HG03571 (cell line): ENCODE measurements at regions not wholly inside any gene's neighbourhood (a gene's known extent, or its start where the extent isn't known, plus 50 kb on each side); places are given as distances from the start of the nearest gene placed in this dataset.
"Not testable (repeated sequence)": the region's sequence is repeated elsewhere in the genome, so short reads cannot be mapped to it uniquely, and the experiment has no call there.

ENCODE experiments used
- ATAC-seq: cut with Tn5 transposase; IDR thresholded peaks from one replicate; pipeline ENCODE4 v1.9.1; 2021; ENCODE audit not compliant: unreplicated experiment

- no peak for ATAC-seq
Measured at GRCh38 chr6:148021699-148022098, 320.9 kb upstream of the SASH1 start.

DNA sequence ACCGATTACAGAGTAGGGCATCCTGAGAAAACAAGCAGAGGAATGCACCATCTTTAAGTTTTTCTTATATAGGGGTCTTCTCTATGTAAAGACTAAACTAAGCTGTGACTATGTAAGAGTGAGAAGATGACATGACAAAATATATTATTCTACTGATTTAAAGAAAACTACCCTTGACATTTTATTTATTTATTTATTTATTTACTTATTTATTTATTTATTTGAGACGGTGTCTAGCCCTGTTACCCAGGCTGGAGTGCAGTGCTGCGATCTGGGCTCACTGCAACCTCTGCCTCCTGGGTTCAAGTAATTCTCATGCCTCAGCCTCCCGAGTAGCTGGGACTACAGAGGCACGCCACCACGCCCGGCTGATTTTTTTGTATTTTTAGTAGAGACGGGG, 320.4 kb upstream of the SASH1 start:
- ATAC-seq, result not testable (repeated sequence)

- no peak for ATAC-seq
Measured at GRCh38 chr6:148027201-148027600, 315.4 kb upstream of the SASH1 start.

DNA sequence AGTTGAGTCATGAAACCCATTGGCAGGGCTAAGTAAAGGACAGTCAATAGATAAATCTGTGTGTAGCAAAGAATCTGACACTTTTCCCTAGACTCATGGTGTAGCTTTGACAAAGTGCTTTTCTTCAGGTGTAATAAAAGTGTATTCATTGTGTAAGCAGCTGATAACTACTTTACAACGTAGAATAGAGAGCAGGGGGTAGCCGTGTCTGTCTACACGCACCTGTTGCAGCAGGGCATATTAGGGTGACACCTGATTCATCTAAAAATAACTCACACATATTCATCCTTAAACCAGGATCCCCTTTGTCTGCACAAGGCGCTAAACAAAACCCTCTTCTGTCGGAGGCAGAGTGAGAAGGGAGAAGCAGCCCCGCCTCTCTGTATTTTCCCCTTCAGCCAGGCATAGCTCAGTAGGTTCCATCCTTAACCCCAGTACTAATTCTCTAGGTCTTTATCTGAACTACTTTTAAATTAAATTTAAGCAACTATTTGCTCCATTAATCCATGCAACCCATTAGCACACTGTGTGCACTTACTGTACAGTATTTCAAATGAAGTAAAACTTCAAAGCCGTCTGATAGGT, 306.7 kb upstream of the SASH1 start:
- ATAC-seq, result no peak

DNA sequence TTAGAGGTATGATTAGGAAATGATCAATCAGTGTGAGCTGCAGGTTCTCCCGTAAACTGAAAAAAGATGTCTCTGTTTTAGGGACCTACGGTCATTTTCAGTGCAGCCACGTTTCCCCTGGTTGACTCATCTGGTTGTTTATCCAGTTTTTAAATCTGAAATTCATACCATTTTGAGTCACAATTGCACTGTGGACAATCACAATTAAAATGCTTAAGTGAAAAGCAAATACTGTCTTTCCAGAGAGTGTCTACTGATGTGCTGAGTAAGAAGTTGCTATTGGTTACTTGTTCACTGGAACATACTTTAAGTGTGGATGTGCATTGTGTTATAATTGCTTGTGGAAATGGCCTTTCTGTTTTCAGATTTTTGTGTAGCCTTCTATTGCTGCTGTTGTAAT, 305.1 kb upstream of the SASH1 start:
- ATAC-seq, result no peak

DNA sequence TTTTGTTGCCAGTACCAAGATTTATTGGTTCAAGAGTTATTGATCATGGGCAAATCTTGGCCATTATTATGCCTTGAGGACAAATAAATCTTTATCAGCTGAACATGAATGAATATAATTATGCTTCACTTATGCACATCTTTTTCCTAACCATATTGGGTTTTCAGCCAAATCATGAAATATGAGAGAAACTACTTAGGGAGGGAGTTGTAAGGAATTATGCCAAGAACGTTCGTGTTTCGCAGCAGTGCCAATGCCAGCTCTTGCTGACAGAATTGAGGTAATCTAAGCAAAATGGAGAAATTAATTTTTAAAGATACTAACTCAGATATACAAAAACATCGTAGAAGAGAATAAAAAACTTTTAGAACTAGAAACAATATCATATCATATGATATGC, 301.1 kb upstream of the SASH1 start:
- ATAC-seq, result no peak

DNA sequence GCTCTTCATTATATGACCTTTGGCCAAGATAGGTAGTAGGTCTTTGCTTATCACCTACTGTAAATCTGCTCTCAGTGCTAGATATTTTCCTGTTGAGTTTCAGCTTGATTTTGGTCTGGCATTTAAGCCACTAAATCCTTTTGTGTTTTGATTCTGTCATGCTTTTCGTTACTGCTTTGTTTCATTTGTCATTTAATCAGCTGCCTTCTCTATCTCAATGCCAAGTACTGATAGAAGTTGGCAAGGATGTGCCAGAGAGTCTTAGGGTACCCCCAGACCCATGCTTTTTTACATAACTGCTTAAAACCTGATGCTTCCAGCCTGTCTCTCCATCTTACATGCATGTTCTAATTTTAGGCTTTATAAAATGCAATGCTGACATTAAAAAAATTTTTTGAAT, 300.1 kb upstream of the SASH1 start:
- ATAC-seq, result no peak

GRCh38 chr6:148044261-148044751, 298.3 kb upstream of the SASH1 start:
- ATAC-seq, result no peak

DNA sequence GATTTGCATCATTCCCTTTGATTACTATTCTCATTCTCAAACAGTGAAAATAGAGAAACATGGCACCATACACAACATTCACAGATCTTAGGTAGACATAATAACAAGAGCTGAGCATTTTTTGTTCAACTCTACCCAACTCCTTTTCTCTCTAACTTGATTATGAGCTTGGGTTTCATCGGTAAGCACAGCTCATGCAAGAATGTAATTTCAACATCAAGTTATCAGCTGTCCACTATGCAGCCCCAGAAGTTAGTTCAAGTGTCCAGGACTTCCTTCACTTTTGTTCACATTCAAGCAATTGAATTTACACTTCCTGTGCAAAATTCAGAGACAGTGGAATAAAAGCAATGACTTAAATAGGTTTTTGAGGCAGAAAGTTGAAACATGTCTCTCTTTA, 297.7 kb upstream of the SASH1 start:
- no peak for ATAC-seq

- ATAC-seq, result no peak
Measured at GRCh38 chr6:148053209-148053608, 289.4 kb upstream of the SASH1 start.

GRCh38 chr6:148053796-148054195, 288.8 kb upstream of the SASH1 start:
- ATAC-seq, result no peak

DNA sequence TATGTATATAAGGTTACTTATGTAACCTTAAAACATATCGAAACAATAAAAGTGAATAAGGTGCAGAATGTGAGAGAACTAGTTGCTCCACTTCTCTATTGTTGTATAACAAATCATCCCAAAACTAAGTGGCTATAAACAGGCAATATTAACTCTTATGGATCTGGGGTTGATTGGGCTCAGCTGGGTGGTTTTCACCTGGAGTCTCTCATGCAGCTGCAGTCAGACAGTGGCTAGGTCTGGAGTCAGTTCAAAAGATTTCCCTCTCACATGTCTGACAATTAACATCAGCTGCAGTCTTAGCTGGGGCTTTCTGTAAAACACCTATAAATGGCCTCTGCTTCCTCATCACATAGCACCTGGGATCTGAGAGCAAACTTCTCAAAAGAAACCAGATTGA, 288.4 kb upstream of the SASH1 start:
- ATAC-seq, result no peak

GRCh38 chr6:148055419-148055818, 287.2 kb upstream of the SASH1 start:
- no peak for ATAC-seq

DNA sequence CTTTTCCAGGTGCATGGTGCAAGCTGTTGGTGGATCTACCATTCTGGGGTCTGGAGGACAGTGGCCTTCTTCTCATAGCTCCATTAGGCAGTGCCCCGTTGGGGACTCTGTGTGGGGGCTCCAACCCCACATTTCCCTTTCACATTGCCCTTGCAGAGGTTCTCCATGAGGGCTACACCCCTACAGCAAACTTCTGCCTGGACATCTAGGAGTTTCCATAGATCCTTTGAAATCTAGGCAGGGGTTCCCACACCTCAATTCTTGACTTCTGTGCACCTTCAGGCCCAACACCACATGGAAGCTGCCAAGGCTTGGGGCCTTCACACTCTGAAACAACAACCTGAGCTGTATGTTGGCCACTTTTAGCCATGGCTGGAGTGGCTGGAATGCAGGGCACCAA, 282.8 kb upstream of the SASH1 start:
- ATAC-seq, result no peak

DNA sequence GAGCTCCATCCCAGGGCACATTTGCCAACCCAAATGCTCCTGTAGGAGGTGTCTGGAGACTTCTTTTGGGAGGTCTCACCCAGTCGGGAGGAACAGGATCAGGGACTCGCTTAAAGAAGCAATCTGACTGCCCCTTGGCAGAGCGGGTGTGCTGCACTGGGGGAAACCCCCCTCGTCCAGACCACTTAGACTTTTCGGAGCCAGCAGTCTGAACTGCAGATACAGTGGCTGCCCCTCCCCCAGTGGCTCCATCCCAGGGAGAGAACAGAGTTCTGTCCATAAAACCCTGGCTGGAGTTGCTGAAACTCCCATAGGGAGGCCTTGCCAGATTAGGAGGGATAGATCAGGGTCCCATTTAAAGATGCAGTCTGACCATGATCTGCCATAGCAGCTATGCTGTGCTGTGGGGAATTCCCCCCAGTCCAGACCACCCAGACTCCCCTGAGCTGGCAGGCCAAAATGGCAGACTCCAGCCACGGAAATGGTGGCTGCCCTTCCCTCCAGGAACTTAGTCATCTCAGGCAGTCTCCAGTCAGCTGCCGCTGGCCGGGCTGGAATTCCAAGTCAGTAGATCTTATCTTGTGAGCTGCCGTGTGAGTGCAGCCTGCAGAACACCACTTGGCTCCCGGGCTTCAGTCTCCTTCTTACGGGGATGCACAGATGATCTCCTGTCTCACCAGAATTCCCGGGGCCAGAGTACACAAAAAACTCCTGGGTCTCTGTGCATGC, 278.1 kb upstream of the SASH1 start:
- ATAC-seq, result no peak

GRCh38 chr6:148068437-148069061, 274.1 kb upstream of the SASH1 start:
- ATAC-seq, result no peak

GRCh38 chr6:148069256-148069655, 273.4 kb upstream of the SASH1 start:
- no peak for ATAC-seq

GRCh38 chr6:148074291-148074690, 268.3 kb upstream of the SASH1 start:
- no peak for ATAC-seq

GRCh38 chr6:148074738-148075137, 267.9 kb upstream of the SASH1 start:
- no peak for ATAC-seq

DNA sequence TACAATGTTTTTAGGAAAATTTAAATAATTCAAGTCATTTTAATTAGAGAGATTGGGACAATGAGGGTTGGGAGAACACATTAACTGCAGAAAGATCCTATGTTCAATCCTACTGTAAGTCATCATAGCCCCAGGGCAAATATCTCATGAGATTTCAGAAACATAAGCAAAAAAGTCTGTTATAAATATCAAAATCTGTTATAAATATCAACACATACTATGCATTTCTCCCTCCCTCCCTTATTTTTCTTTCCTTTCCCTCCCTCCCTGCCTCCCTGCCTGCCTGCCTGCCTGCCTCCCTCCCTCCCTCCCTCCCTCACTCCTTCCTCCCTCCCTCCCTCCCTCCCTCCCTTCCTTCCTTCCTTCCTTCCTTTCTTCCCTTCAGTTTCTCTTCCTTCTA, 267.3 kb upstream of the SASH1 start:
- ATAC-seq, result no peak

GRCh38 chr6:148076051-148076450, 266.6 kb upstream of the SASH1 start:
- ATAC-seq, result no peak

DNA sequence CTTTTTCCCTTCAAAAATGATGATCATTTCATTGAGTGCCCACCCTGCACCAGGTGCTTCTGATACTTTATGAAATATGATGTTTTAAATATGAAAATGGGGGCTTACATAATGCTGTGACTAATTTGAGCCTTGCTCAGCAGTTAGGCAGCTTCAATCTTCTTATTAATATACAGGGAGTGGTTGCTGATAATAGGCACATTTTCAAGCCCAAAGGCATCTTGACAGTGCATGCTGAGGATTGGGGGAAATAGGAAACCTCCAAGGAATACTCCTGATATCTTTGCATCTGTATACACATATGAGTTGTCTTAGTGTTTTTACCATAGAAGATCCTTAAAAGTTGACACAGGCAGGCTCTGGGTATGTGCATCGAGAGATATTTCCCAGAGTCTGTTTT, 262.3 kb upstream of the SASH1 start:
- ATAC-seq, result no peak
